Breast epithelium (tissue), 3 donors: ENCODE measurements at regions not wholly inside any gene's neighbourhood (a gene's known extent, or its start where the extent isn't known, plus 50 kb on each side); places are given as distances from the start of the nearest gene placed in this dataset.

Source experiments
- CTCF ChIP-seq, 3 donors: fragments of 450-650 bp; IDR thresholded peaks; one replicate each; pipeline ENCODE4 v1.5.1; 2016 to 2017; ENCODE audit warnings: antibody characterized with exemption in 3 of 3, mild to moderate bottlenecking in 3 of 3, moderate library complexity in 3 of 3
- POLR2AphosphoS5 ChIP-seq, 3 donors: sonication (generic); formaldehyde crosslinking; IDR thresholded peaks; one replicate each; pipeline ENCODE4 v1.6.1; 2017; ENCODE audit warnings: antibody characterized with exemption in 3 of 3

GRCh38 chr17:71237903-71238538 lies 882.8 kb upstream of the SOX9 start:
- TF ChIP-seq CTCF (IDR thresholded peaks at IDR 0.05): peak in 1 of 3 donors; percentile 44
- no peak for TF ChIP-seq POLR2AphosphoS5 (IDR thresholded peaks at IDR 0.05)
